Endothelial cell of umbilical vein (primary cell): ENCODE measurements at regions not wholly inside any gene's neighbourhood (a gene's known extent, or its start where the extent isn't known, plus 50 kb on each side); places are given as distances from the start of the nearest gene placed in this dataset.

Experiments
- BruUV-seq: library from RNA; stranded (reverse); fragments of 400-500 nt; replicated peaks from 2 replicates; lab custom pipeline; 2021; lab: Mats Ljungman, UMichigan
- CTCF ChIA-PET: fragments of 300-600, 350-600 bp; sonication (Branson Sonifier 250); formaldehyde crosslinking; loops from one replicate; lab custom pipeline; 2021; ENCODE audit warnings: antibody characterized with exemption, inconsistent platforms; lab: Charles Lee
- POLR2A ChIA-PET: fragments of 300-600, 350-600 bp; sonication (Branson Sonifier 250); formaldehyde crosslinking; loops from one replicate; lab custom pipeline; 2021; ENCODE audit warnings: antibody characterized with exemption, inconsistent platforms; lab: Charles Lee
- DNase-seq: peaks from one replicate; pipeline ENCODE4 v3.0.0-alpha.2; 2011; ENCODE audit warnings: low read depth, low spot score
- FAIRE-seq: peaks from 2 replicates; lab custom pipeline; 2011; peaks lifted over from hg19 to GRCh38; lab: Jason Lieb, UNC
- H2AFZ ChIP-seq: 2 replicates; pipeline ENCODE4 v1.6.0; 2012; ENCODE audit warnings: low read depth, low read length, control low read depth, inconsistent platforms
- H3K27ac ChIP-seq: 2 replicates; pipeline ENCODE4 v1.5.1; 2011; ENCODE audit warnings: low read depth, mild to moderate bottlenecking, control low read depth, low read length, moderate library complexity; ENCODE audit not compliant: insufficient read depth
- H3K27me3 ChIP-seq, 2 experiments: 2 replicates each; pipeline versions ENCODE4 v1.6.0 to v1.6.1; 2011; ENCODE audit warnings: low read length in 2 of 2, mixed read lengths in 1 of 2; ENCODE audit not compliant: control insufficient read depth in 2 of 2, insufficient read depth in 2 of 2
- H3K36me3 ChIP-seq, 2 experiments: 2 replicates in 1 of 2; 3 replicates in 1 of 2; pipeline ENCODE4 v1.5.1; 2011; ENCODE audit warnings: low read length in 2 of 2, mild to moderate bottlenecking in 1 of 2, moderate library complexity in 1 of 2; ENCODE audit not compliant: control insufficient read depth in 2 of 2, insufficient read depth in 2 of 2; ENCODE audit errors: extremely low read depth in 1 of 2
- H3K4me1 ChIP-seq: 3 replicates; pipeline ENCODE4 v1.5.1; 2011; ENCODE audit warnings: mild to moderate bottlenecking, low read length; ENCODE audit not compliant: control insufficient read depth, insufficient read depth; ENCODE audit errors: extremely low read depth
- H3K4me2 ChIP-seq: 2 replicates; pipeline ENCODE4 v1.6.1; 2011; ENCODE audit warnings: low read length, control low read depth, mixed read lengths; ENCODE audit not compliant: insufficient read depth
- H3K4me3 ChIP-seq, 3 experiments: fragments of 200-600 bp in 1 of 3; sonication (generic), shearing (Covaris generic) in 1 of 3; replicated peaks in 1 of 3; 2 replicates each; pipeline ENCODE4 v1.5.1; 2011 to 2016; ENCODE audit warnings: control low read depth in 3 of 3, low read length in 3 of 3, mild to moderate bottlenecking in 2 of 3, inconsistent platforms in 1 of 3, low read depth in 1 of 3, moderate library complexity in 1 of 3; ENCODE audit not compliant: insufficient read depth in 1 of 3
- H3K79me2 ChIP-seq: 2 replicates; pipeline ENCODE4 v1.6.0; 2012; ENCODE audit warnings: low read length, inconsistent platforms; ENCODE audit not compliant: control insufficient read depth, insufficient read depth
- H3K9ac ChIP-seq: replicated peaks from 2 replicates; pipeline ENCODE3; 2011; ENCODE audit warnings: low read length, control low read depth; ENCODE audit not compliant: insufficient read depth; ENCODE audit errors: extremely low read depth
- H3K9me1 ChIP-seq: replicated peaks from 3 replicates; pipeline ENCODE4 v1.6.0; 2011; ENCODE audit warnings: mild to moderate bottlenecking, low read length; ENCODE audit not compliant: control insufficient read depth, insufficient read depth; ENCODE audit errors: extremely low read depth
- H3K9me3 ChIP-seq: replicated peaks from 2 replicates; pipeline ENCODE4 v1.5.1; 2012; ENCODE audit warnings: low read length, inconsistent platforms; ENCODE audit not compliant: control insufficient read depth, insufficient read depth
- H4K20me1 ChIP-seq: replicated peaks from 2 replicates; pipeline ENCODE3; 2011; ENCODE audit warnings: mild to moderate bottlenecking, low read length; ENCODE audit not compliant: control insufficient read depth, insufficient read depth; ENCODE audit errors: extremely low read depth
- CTCF ChIP-seq, 2 donors: IDR thresholded peaks; 1 replicate in 1 of 2; 2 replicates in 1 of 2; pipeline ENCODE4 v1.5.1; 2011; ENCODE audit warnings: low read length in 2 of 2, mild to moderate bottlenecking in 2 of 2, moderate library complexity in 2 of 2, control low read depth in 1 of 2, inconsistent platforms in 1 of 2, low read depth in 1 of 2; ENCODE audit not compliant: insufficient read depth in 1 of 2; ENCODE audit errors: extremely low read depth in 1 of 2
- EZH2 ChIP-seq: IDR thresholded peaks from 2 replicates; pipeline ENCODE4 v1.6.1; 2012; ENCODE audit warnings: borderline replicate concordance, low read depth, mild to moderate bottlenecking, moderate library complexity, low read length, inconsistent platforms; ENCODE audit not compliant: severe bottlenecking
- FOS ChIP-seq: IDR thresholded peaks from 2 replicates; pipeline ENCODE4 v1.6.1; 2011; ENCODE audit warnings: mild to moderate bottlenecking, low read length, moderate library complexity, borderline replicate concordance; ENCODE audit not compliant: insufficient read depth
- GATA2 ChIP-seq: IDR thresholded peaks from 2 replicates; pipeline ENCODE4 v1.7.0; 2011; ENCODE audit warnings: low read depth, mild to moderate bottlenecking, moderate library complexity, mixed read lengths, low read length; ENCODE audit not compliant: insufficient read length, insufficient read depth
- MAX ChIP-seq: IDR thresholded peaks from 2 replicates; pipeline ENCODE4 v1.6.1; 2011; ENCODE audit not compliant: insufficient read depth, insufficient read length
- MYC ChIP-seq: IDR thresholded peaks from one replicate; pipeline ENCODE4 v1.6.1; 2011; ENCODE audit warnings: mild to moderate bottlenecking, low read depth, low read length
- POLR2A ChIP-seq: IDR thresholded peaks from 2 replicates; pipeline ENCODE4 v1.6.1; 2012; ENCODE audit warnings: low read depth, mild to moderate bottlenecking, control low read depth, low read length
- POLR2AphosphoS5 ChIP-seq: IDR thresholded peaks from 2 replicates; pipeline ENCODE4 v1.6.1; 2012; ENCODE audit warnings: low read depth, mild to moderate bottlenecking, control low read depth, low read length, moderate library complexity; ENCODE audit not compliant: insufficient read depth
- dilution Hi-C: fragments of 300-500 bp; cut with MboI; formaldehyde crosslinking; loops from one replicate; pipeline ENCODE4 v1.15.0; 2019; ENCODE audit warnings: low sequenced_read_pairs; ENCODE audit not compliant: extremely low pct_ligation_motif_present
- intact Hi-C: fragments of 100-400 bp; cut with micrococcal nuclease; formaldehyde crosslinking; loops from one replicate; pipeline ENCODE4 v1.10.0; 2022

GRCh38 chr6:71034563-71035345 lies 77.9 kb upstream of the B3GAT2 start:
- H3K9ac ChIP-seq: no peak overlapping the region
- dilution Hi-C loops: no loop called here
- H3K4me1 ChIP-seq: no peaks in the 10 kb centered on the region
- no peaks in the 10 kb centered on the region for H3K79me2 ChIP-seq
- no peaks in the 10 kb centered on the region for H3K9me3 ChIP-seq
- no TSS peak for BruUV-seq
- no peaks in the 10 kb centered on the region for H3K27me3 ChIP-seq
- FAIRE-seq (no peak), DNase-seq (no peak)
- no peaks in the 10 kb centered on the region for H3K36me3 ChIP-seq
- H3K4me2 ChIP-seq: no peak overlapping the region
- no peak overlapping the region for H3K4me3 ChIP-seq
- no peak overlapping the region for H2AFZ ChIP-seq
- no peak for TF ChIP-seq GATA2
- no peak for TF ChIP-seq POLR2A
- TF ChIP-seq POLR2AphosphoS5: no peak
- no peak for TF ChIP-seq FOS
- TF ChIP-seq EZH2: no peak
- no peak for TF ChIP-seq CTCF (IDR thresholded peaks at IDR 0.05; ENCODE audit: extremely low read depth in 1 of 2, insufficient read depth in 1 of 2, low read depth in 1 of 2, low read length in 2 of 2)
- TF ChIP-seq MAX: no peak
- TF ChIP-seq MYC: no peak
- no peaks in the 10 kb centered on the region for H4K20me1 ChIP-seq
- no peak overlapping the region for H3K27ac ChIP-seq
- intact Hi-C loops: no loop called here
- ChIA-PET CTCF (interaction anchor here (0.6 kb wide), 1 partner anchor 684 kb away, joined by 3 read pairs; no protein-coding TSS in a partner anchor), POLR2A (no interaction called here)
- H3K9me1 ChIP-seq: no peaks in the 10 kb centered on the region
